Smooth muscle cell (in vitro differentiated cells): ENCODE measurements at regions not wholly inside any gene's neighbourhood (a gene's known extent, or its start where the extent isn't known, plus 50 kb on each side); places are given as distances from the start of the nearest gene placed in this dataset.

ENCODE experiments used
- DNase-seq: peaks from one replicate; lab custom pipeline; 2025; ENCODE audit not compliant: unreplicated experiment; lab: John Stamatoyannopoulos, UW
- H2AFZ ChIP-seq: fragments of 200-600 bp; sonication (generic); 2 replicates; pipeline ENCODE4 v1.6.0; 2016; ENCODE audit warnings: antibody characterized with exemption, low read depth, mild to moderate bottlenecking
- H3F3A ChIP-seq: fragments of 200-600 bp; sonication (generic); 2 replicates; pipeline ENCODE4 v1.6.0; 2017; ENCODE audit warnings: antibody characterized with exemption, low read depth
- H3K27ac ChIP-seq: fragments of 200-600 bp; sonication (generic); 2 replicates; pipeline ENCODE4 v1.5.1; 2016; ENCODE audit warnings: low read depth, mild to moderate bottlenecking
- H3K27me3 ChIP-seq: fragments of 200-600 bp; sonication (generic); 2 replicates; pipeline ENCODE4 v1.6.1; 2016; ENCODE audit warnings: low read depth, mild to moderate bottlenecking
- H3K36me3 ChIP-seq: fragments of 200-600 bp; sonication (generic); 2 replicates; pipeline ENCODE4 v1.5.1; 2016; ENCODE audit warnings: low read depth
- H3K4me1 ChIP-seq: fragments of 200-600 bp; sonication (generic); 2 replicates; pipeline ENCODE4 v1.5.1; 2016; ENCODE audit warnings: low read depth
- H3K4me2 ChIP-seq: fragments of 200-600 bp; sonication (generic); 2 replicates; pipeline ENCODE4 v1.6.0; 2016; ENCODE audit warnings: mild to moderate bottlenecking
- H3K4me3 ChIP-seq: fragments of 200-600 bp; sonication (generic); 2 replicates; pipeline ENCODE4 v1.5.1; 2016; ENCODE audit warnings: mild to moderate bottlenecking
- H3K79me2 ChIP-seq: fragments of 200-600 bp; sonication (generic); 2 replicates; pipeline ENCODE4 v1.6.0; 2016; ENCODE audit warnings: low read depth, mild to moderate bottlenecking
- H3K9ac ChIP-seq: fragments of 200-600 bp; sonication (generic); 2 replicates; pipeline ENCODE4 v1.6.0; 2016; ENCODE audit warnings: low read depth
- H3K9me3 ChIP-seq: fragments of 200-600 bp; sonication (generic); replicated peaks from 2 replicates; pipeline ENCODE4 v1.5.1; 2016; ENCODE audit warnings: low read depth
- H4K20me1 ChIP-seq: fragments of 200-600 bp; sonication (generic); 2 replicates; pipeline ENCODE4 v1.6.0; 2016; ENCODE audit warnings: low read depth
- WGBS: methylation state at CpG from one replicate; pipeline ENCODE4 v1.1.7; 2016; ENCODE audit warnings: low lambda C conversion rate; 5-methylcytosine and 5-hydroxymethylcytosine counted together
- TF ChIP-seq, protein P1 (sequence below): fragments of 200-600 bp; sonication (generic); IDR thresholded peaks from 2 replicates; pipeline ENCODE4 v1.5.1; 2017; ENCODE audit warnings: borderline replicate concordance, mild to moderate bottlenecking, antibody characterized with exemption; ENCODE audit not compliant: insufficient read depth, poor library complexity, severe bottlenecking

DNA sequence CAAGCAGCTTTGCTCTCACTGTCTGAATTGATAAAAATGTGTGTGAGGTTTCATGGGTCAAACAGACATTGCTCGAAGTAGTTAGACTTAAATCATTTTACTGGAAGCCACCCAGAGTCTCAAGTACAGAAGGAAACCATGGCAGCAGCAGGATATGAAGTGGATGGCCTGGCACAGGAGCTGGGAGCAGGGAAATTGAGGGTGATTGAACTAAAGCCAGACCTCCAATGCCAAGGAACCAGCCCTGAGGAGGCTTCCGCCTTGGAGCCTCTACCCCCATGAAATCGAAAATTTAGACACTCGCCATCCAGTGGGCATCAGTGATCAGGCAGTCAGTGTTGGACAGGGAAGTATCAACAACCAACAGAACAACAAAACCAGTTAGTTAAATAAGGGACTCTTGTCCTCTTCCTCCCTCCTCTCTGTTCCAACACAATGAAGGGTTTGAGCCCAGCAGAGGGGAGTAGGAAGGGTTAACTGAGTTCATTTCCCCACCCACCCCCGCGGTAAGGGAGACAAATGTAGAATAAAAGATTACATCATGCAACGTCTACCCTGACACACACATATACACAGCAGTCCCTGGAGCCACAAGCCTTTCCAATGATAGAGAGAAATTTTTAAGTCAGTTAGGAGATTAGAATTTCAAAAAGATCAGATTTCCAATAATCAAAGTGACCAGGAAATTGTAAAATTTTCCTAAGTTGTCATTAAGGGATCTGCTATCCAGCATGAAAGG lies 156.3 kb downstream of the SLC16A9 start:
- Histone ChIP-seq H2AFZ (no peak overlapping the region), H4K20me1 (no peaks in the 10 kb centered on the region), H3K27ac (no peak overlapping the region), H3K9ac (no peak overlapping the region), H3K4me1 (peaks cover 16% of the 10 kb centered on the region), H3K79me2 (no peaks in the 10 kb centered on the region), H3K9me3 (no peaks in the 10 kb centered on the region), H3K4me3 (no peak overlapping the region), H3K36me3 (no peaks in the 10 kb centered on the region), H3K4me2 (no peak overlapping the region), H3K27me3 (peaks cover 50% of the 10 kb centered on the region), H3F3A (no peaks in the 10 kb centered on the region)
- TF ChIP-seq, protein P1, sequence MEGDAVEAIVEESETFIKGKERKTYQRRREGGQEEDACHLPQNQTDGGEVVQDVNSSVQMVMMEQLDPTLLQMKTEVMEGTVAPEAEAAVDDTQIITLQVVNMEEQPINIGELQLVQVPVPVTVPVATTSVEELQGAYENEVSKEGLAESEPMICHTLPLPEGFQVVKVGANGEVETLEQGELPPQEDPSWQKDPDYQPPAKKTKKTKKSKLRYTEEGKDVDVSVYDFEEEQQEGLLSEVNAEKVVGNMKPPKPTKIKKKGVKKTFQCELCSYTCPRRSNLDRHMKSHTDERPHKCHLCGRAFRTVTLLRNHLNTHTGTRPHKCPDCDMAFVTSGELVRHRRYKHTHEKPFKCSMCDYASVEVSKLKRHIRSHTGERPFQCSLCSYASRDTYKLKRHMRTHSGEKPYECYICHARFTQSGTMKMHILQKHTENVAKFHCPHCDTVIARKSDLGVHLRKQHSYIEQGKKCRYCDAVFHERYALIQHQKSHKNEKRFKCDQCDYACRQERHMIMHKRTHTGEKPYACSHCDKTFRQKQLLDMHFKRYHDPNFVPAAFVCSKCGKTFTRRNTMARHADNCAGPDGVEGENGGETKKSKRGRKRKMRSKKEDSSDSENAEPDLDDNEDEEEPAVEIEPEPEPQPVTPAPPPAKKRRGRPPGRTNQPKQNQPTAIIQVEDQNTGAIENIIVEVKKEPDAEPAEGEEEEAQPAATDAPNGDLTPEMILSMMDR: no peak
- no peak for DNase-seq
- WGBS: 68% methylated on average over 7 of the region's 7 CpGs

- 89% methylated on average over 4 of the region's 4 CpGs for WGBS
- TF ChIP-seq, protein P1: no peak
- no peaks in the 10 kb centered on the region for H4K20me1 ChIP-seq
Measured at GRCh38 chr10:59550061-59550460, 159.6 kb downstream of the SLC16A9 start.

DNA sequence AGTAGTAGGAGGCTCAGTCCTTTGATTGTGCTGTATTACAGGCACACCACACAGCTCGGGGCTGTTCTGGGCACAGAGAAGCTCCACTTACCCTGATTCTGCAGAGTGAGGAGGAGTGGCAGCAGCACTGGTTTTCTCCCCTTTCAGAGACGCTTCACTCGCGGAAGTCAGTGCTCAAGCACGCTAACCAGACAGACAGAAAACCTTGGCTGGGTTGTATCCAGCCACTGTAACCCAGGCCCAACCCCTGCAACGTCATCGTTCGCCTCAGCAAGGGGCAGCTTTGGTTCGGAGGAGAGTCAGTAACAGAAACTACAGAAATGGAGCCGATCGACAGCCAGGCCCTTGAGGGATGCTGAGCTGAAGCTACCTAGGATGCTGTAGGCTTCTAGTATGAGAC lies 171.0 kb downstream of the SLC16A9 start:
- 87% methylated on average over 11 of the region's 11 CpGs for WGBS
- no peak overlapping the region for H2AFZ ChIP-seq
- TF ChIP-seq, protein P1: no peak

More at GRCh38 chr10:59550061-59550460, 159.6 kb downstream of the SLC16A9 start:
- Histone ChIP-seq H3K36me3 (no peaks in the 10 kb centered on the region), H3K4me1 (no peaks in the 10 kb centered on the region), H3K27ac (no peak overlapping the region), H2AFZ (no peak overlapping the region), H3F3A (no peaks in the 10 kb centered on the region), H3K27me3 (peaks cover 30% of the 10 kb centered on the region), H3K9me3 (no peaks in the 10 kb centered on the region), H3K4me3 (no peak overlapping the region), H3K9ac (no peak overlapping the region), H3K79me2 (no peaks in the 10 kb centered on the region), H3K4me2 (no peak overlapping the region)
- no peak for DNase-seq

DNA sequence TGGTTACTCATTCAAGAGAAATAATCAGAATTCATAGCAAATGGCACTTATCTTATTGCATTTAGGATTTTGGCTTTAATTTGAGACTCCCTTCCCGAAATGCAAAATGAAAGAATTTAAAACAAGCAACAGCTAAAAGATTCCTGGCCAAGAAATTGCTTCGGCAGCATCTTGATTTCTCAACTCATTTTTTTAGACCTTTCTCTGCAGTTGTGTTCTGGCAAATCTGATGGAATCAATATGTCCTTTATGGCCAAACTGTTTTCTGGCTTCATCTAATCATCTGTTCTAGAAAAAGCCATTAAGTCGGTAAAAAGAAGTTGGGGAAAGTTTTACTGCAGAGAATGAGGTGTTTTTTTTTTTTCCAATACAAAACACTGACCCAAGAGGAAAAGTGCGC lies 172.1 kb downstream of the SLC16A9 start:
- Histone ChIP-seq H3F3A (no peaks in the 10 kb centered on the region), H3K36me3 (no peaks in the 10 kb centered on the region), H3K27ac (no peak overlapping the region), H3K4me2 (no peak overlapping the region), H3K9ac (no peak overlapping the region), H2AFZ (no peak overlapping the region), H3K4me3 (no peak overlapping the region), H3K4me1 (peaks cover 11% of the 10 kb centered on the region), H3K27me3 (no peaks in the 10 kb centered on the region), H3K9me3 (no peaks in the 10 kb centered on the region), H3K79me2 (no peaks in the 10 kb centered on the region), H4K20me1 (no peaks in the 10 kb centered on the region)
- WGBS: 91% methylated on average over 4 of the region's 4 CpGs
- no peak for DNase-seq
- TF ChIP-seq, protein P1: no peak

More for the DNA sequence above, 171.0 kb downstream of the SLC16A9 start:
- Histone ChIP-seq H4K20me1 (no peaks in the 10 kb centered on the region), H3K36me3 (no peaks in the 10 kb centered on the region), H3K27ac (no peak overlapping the region), H3K4me3 (no peak overlapping the region), H3K4me1 (peaks cover 11% of the 10 kb centered on the region), H3K9me3 (no peaks in the 10 kb centered on the region), H3K79me2 (no peaks in the 10 kb centered on the region), H3F3A (no peaks in the 10 kb centered on the region), H3K9ac (no peak overlapping the region), H3K27me3 (no peaks in the 10 kb centered on the region), H3K4me2 (no peak overlapping the region)
- no peak for DNase-seq
